HepG2 (cell line): ENCODE measurements at regions not wholly inside any gene's neighbourhood (a gene's known extent, or its start where the extent isn't known, plus 50 kb on each side); places are given as distances from the start of the nearest gene placed in this dataset.

Experiments used
- ATAC-seq: fragments of 200-7000 bp; cut with Tn5 transposase; 3 replicates; pipeline ENCODE4 v1.9.1; 2020; ENCODE audit warnings: mild to moderate bottlenecking, moderate library complexity
- BruUV-seq: library from RNA; stranded (reverse); fragments of 400-500 nt; replicated peaks from 2 replicates; lab custom pipeline; 2021; lab: Mats Ljungman, UMichigan
- CTCF ChIA-PET: fragments of 300-600 bp; formaldehyde crosslinking; extraction: SDS; loops from one replicate; lab custom pipeline; 2021; ENCODE audit warnings: low total read pairs, inconsistent platforms, low intra/inter-chr PET ratio; lab: Yijun Ruan, JAX
- POLR2A ChIA-PET: fragments of 350-600 bp; sonication (Branson Sonifier 250); formaldehyde crosslinking; loops from one replicate; lab custom pipeline; 2020; ENCODE audit warnings: antibody characterized with exemption, inconsistent platforms; lab: Yijun Ruan, JAX
- DNase-seq: peaks from one replicate; pipeline ENCODE4 v3.0.0-alpha.2; 2015; ENCODE audit warnings: low spot score
- FAIRE-seq: peaks from 3 replicates; lab custom pipeline; 2011; peaks lifted over from hg19 to GRCh38; lab: Jason Lieb, UNC
- H2AFZ ChIP-seq: one replicate; pipeline ENCODE4 v1.6.1; 2011; ENCODE audit warnings: low read length, inconsistent platforms
- H3K27ac ChIP-seq: fragments of 300-600 bp; 3 replicates; pipeline ENCODE4 v1.8.0; 2011; ENCODE audit warnings: mixed run types, mild to moderate bottlenecking, mixed read lengths, low read length, inconsistent platforms; ENCODE audit not compliant: insufficient read depth; ENCODE audit errors: extremely low read length
- H3K27me3 ChIP-seq, 2 experiments: fragments of 200-600 bp in 1 of 2; 2 replicates in 1 of 2; 3 replicates in 1 of 2; pipeline versions ENCODE4 v1.6.0 to v1.8.0; 2011; ENCODE audit warnings: low read length in 2 of 2, mild to moderate bottlenecking in 2 of 2, moderate library complexity in 2 of 2, inconsistent platforms in 1 of 2; ENCODE audit not compliant: insufficient read depth in 2 of 2, control insufficient read depth in 1 of 2
- H3K36me3 ChIP-seq, 2 experiments: fragments of 200-600 bp in 1 of 2; replicated peaks in 1 of 2; 2 replicates in 1 of 2; 3 replicates in 1 of 2; pipeline versions ENCODE4 v1.5.1 to v1.8.0; 2011; ENCODE audit warnings: low read length in 2 of 2, inconsistent platforms in 1 of 2; ENCODE audit not compliant: insufficient read depth in 2 of 2, control insufficient read depth in 1 of 2
- H3K4me1 ChIP-seq: 2 replicates; pipeline ENCODE4 v1.5.1; 2012; ENCODE audit warnings: low read length, inconsistent platforms; ENCODE audit not compliant: insufficient read depth
- H3K4me2 ChIP-seq: 2 replicates; pipeline ENCODE4 v1.6.0; 2011; ENCODE audit warnings: low read depth, low read length, inconsistent platforms
- H3K4me3 ChIP-seq, 3 experiments: fragments of 200-600 bp in 1 of 3; sonication (generic), shearing (Covaris generic) in 1 of 3; replicated peaks in 1 of 3; 2 replicates each; pipeline ENCODE4 v1.5.1; 2011 to 2016; ENCODE audit warnings: low read length in 3 of 3, inconsistent platforms in 2 of 3, low read depth in 2 of 3, mild to moderate bottlenecking in 2 of 3, control low read depth in 1 of 3, mixed read lengths in 1 of 3; ENCODE audit not compliant: insufficient read depth in 1 of 3
- H3K79me2 ChIP-seq: one replicate; pipeline ENCODE4 v1.6.1; 2011; ENCODE audit warnings: low read length, inconsistent platforms; ENCODE audit not compliant: insufficient read depth
- H3K9ac ChIP-seq: 2 replicates; pipeline ENCODE4 v1.6.0; 2011; ENCODE audit warnings: mild to moderate bottlenecking, low read depth, low read length, inconsistent platforms; ENCODE audit not compliant: insufficient read depth
- H3K9me3 ChIP-seq: 2 replicates; pipeline ENCODE4 v1.5.1; 2012; ENCODE audit warnings: mild to moderate bottlenecking, low read length
- H4K20me1 ChIP-seq: 2 replicates; pipeline ENCODE4 v1.6.0; 2011; ENCODE audit warnings: inconsistent platforms, mild to moderate bottlenecking, low read length, moderate library complexity; ENCODE audit not compliant: insufficient read depth
- ATF7-NPFF ChIP-seq: sonication (generic); formaldehyde crosslinking; IDR thresholded peaks from 2 replicates; pipeline ENCODE4 v1.8.1; 2023; ENCODE audit warnings: mild to moderate bottlenecking, low read depth, missing genetic modification reagents, moderate library complexity
- CSRNP2 ChIP-seq: sonication (generic); formaldehyde crosslinking; conservative IDR thresholded peaks from 2 replicates; pipeline ENCODE4 v1.8.0; 2022; ENCODE audit warnings: low read depth, missing genetic modification reagents
- MBD4 ChIP-seq: IDR thresholded peaks from 2 replicates; pipeline ENCODE4 v1.6.1; 2012; ENCODE audit warnings: low read length, inconsistent platforms, borderline replicate concordance
- MBNL3 ChIP-seq: fragments of 250-450 bp; sonication (Bioruptor Pico); conservative IDR thresholded peaks from 2 replicates; pipeline ENCODE4 v1.8.0; 2022; ENCODE audit warnings: mild to moderate bottlenecking, inconsistent platforms
- MEF2D ChIP-seq: sonication (generic); formaldehyde crosslinking; IDR thresholded peaks from 2 replicates; pipeline ENCODE4 v1.5.1; 2020; ENCODE audit warnings: mild to moderate bottlenecking, missing genetic modification reagents
- NFYC ChIP-seq: IDR thresholded peaks from 2 replicates; pipeline ENCODE4 v1.6.1; 2016; ENCODE audit warnings: missing genetic modification reagents, missing compliant biosample characterization
- POGZ ChIP-seq: sonication (generic); formaldehyde crosslinking; IDR thresholded peaks from 2 replicates; pipeline ENCODE4 v1.4.0; 2020; ENCODE audit warnings: mild to moderate bottlenecking, missing genetic modification reagents
- RXRA ChIP-seq: sonication (generic); formaldehyde crosslinking; IDR thresholded peaks from 2 replicates; pipeline ENCODE4 v1.5.1; 2020; ENCODE audit warnings: missing genetic modification reagents
- RXRB ChIP-seq: IDR thresholded peaks from 2 replicates; pipeline ENCODE4 v1.6.1; 2016; ENCODE audit warnings: borderline replicate concordance, missing genetic modification reagents, missing compliant biosample characterization
- SALL1 ChIP-seq: sonication (generic); formaldehyde crosslinking; IDR thresholded peaks from 2 replicates; pipeline ENCODE4 v1.8.0; 2022; ENCODE audit warnings: mild to moderate bottlenecking, missing genetic modification reagents
- TCF7L2 ChIP-seq: IDR thresholded peaks from 2 replicates; pipeline ENCODE4 v1.6.1; 2011; ENCODE audit warnings: mild to moderate bottlenecking, low read depth, low read length, moderate library complexity
- TFAP4 ChIP-seq: sonication (generic); IDR thresholded peaks from 2 replicates; pipeline ENCODE4 v1.6.1; 2016; ENCODE audit warnings: low read depth, borderline replicate concordance
- THRA ChIP-seq: sonication (generic); formaldehyde crosslinking; IDR thresholded peaks from 2 replicates; pipeline ENCODE4 v1.4.0; 2020; ENCODE audit warnings: missing genetic modification reagents, borderline replicate concordance
- TMF1 ChIP-seq: sonication (generic); formaldehyde crosslinking; IDR thresholded peaks from 2 replicates; pipeline ENCODE4 v1.8.1; 2022; ENCODE audit warnings: low read depth, missing genetic modification reagents
- ZBTB20 ChIP-seq: sonication (generic); formaldehyde crosslinking; IDR thresholded peaks from 2 replicates; pipeline ENCODE4 v1.8.1; 2023; ENCODE audit warnings: missing genetic modification reagents, low read depth, mild to moderate bottlenecking, borderline replicate concordance
- ZBTB34 ChIP-seq: sonication (generic); formaldehyde crosslinking; IDR thresholded peaks from 2 replicates; pipeline ENCODE4 v1.8.0; 2022; ENCODE audit warnings: mild to moderate bottlenecking, missing genetic modification reagents
- ZMYM3 ChIP-seq: sonication (generic); formaldehyde crosslinking; IDR thresholded peaks from 2 replicates; pipeline ENCODE4 v1.5.1; 2020; ENCODE audit warnings: mild to moderate bottlenecking, missing genetic modification reagents
- ZMYM4 ChIP-seq: sonication (generic); formaldehyde crosslinking; IDR thresholded peaks from 2 replicates; pipeline ENCODE4 v1.8.1; 2023; ENCODE audit warnings: mild to moderate bottlenecking, missing genetic modification reagents
- ZNF292 ChIP-seq: sonication (generic); formaldehyde crosslinking; IDR thresholded peaks from 2 replicates; pipeline ENCODE4 v1.8.1; 2022; ENCODE audit warnings: mild to moderate bottlenecking, low read depth, missing genetic modification reagents, borderline replicate concordance
- ZNF605 ChIP-seq: sonication (generic); formaldehyde crosslinking; IDR thresholded peaks from 2 replicates; pipeline ENCODE4 v1.8.0; 2022; ENCODE audit warnings: mild to moderate bottlenecking, missing genetic modification reagents
- ZNF660 ChIP-seq: sonication (generic); formaldehyde crosslinking; IDR thresholded peaks from 2 replicates; pipeline ENCODE4 v1.5.1; 2020; ENCODE audit warnings: mild to moderate bottlenecking, low read depth, missing genetic modification reagents, borderline replicate concordance
- in situ Hi-C: cut with HindIII; loops from 2 replicates; pipeline ENCODE4 v1.10.0; 2017; ENCODE audit warnings: low pct_unique_long_range_greater_than_20kb; ENCODE audit not compliant: extremely low pct_ligation_motif_present
- intact Hi-C: fragments of 100-400 bp; cut with micrococcal nuclease; formaldehyde crosslinking; loops from one replicate; pipeline ENCODE4 v1.10.0; 2022; ENCODE audit not compliant: unreplicated experiment

GRCh38 chr3:82595530-82595929 lies 834.1 kb upstream of the GBE1 start (continued):
- TF ChIP-seq MEF2D (CRISPR knock-in tag) (no peak), SALL1 (CRISPR knock-in tag) (no peak), TMF1 (CRISPR knock-in tag) (no peak), POGZ (no peak), ZMYM4 (CRISPR knock-in tag) (no peak)

GRCh38 chr3:82587174-82587573 lies 825.7 kb upstream of the GBE1 start:
- no TSS peak for BruUV-seq
- ChIA-PET POLR2A (no interaction called here), CTCF (no interaction called here)
- H3K9me3 ChIP-seq = no peaks in the 10 kb centered on the region
- H3K27ac ChIP-seq = no peak overlapping the region
- intact Hi-C loops = no loop called here
- no peak overlapping the region; the same call in 1 of the 2 replicates for H3K4me2 ChIP-seq
- in situ Hi-C loops = no loop called here
- H3K36me3 ChIP-seq = no peaks in the 10 kb centered on the region
- FAIRE-seq (no peak), DNase-seq (peak; percentile 3), ATAC-seq (peak; percentile 62; the same call in 2 of the 3 replicates)
- no peaks in the 10 kb centered on the region for H3K79me2 ChIP-seq
- H3K4me3 ChIP-seq = no peak overlapping the region
- H3K4me1 ChIP-seq = peaks cover 12% of the 10 kb centered on the region
- no peaks in the 10 kb centered on the region for H4K20me1 ChIP-seq
- no peaks in the 10 kb centered on the region; a peak in 1 of 5 replicates for H3K27me3 ChIP-seq
- no peak overlapping the region for H3K9ac ChIP-seq
- no peak overlapping the region for H2AFZ ChIP-seq
- no peak for TF ChIP-seq MBNL3
- TF ChIP-seq ZMYM4 (CRISPR knock-in tag) = 0 out of 2 replicates have a peak, but pooled peaks have one; percentile 17
- no peak; the same call in 1 of the 2 replicates for TF ChIP-seq RXRA (CRISPR knock-in tag)
- TF ChIP-seq MBD4 = no peak
- TF ChIP-seq ZBTB20 = no peak
- no peak for TF ChIP-seq NFYC (CRISPR knock-in tag)
- no peak for TF ChIP-seq ZBTB34
- TF ChIP-seq ZMYM3 = no peak
- no peak for TF ChIP-seq ZNF605 (CRISPR knock-in tag)
- TF ChIP-seq RXRB (CRISPR knock-in tag) = peak; percentile 35; the same call in 1 of the 2 replicates
- no peak for TF ChIP-seq TFAP4
- TF ChIP-seq CSRNP2 (CRISPR knock-in tag) = no peak
- no peak for TF ChIP-seq ZNF292 (CRISPR knock-in tag)
- no peak for TF ChIP-seq ZNF660 (CRISPR knock-in tag)
- no peak for TF ChIP-seq ATF7-NPFF
- no peak for TF ChIP-seq TCF7L2
- TF ChIP-seq THRA = peak; percentile 76; the same call in 1 of the 2 replicates
